ENCODE measurements at regions not wholly inside any gene's neighbourhood (a gene's known extent, or its start where the extent isn't known, plus 50 kb on each side); places are given as distances from the start of the nearest gene placed in this dataset.
"Not testable (repeated sequence)": the region's sequence is repeated elsewhere in the genome, so short reads cannot be mapped to it uniquely, and the experiment has no call there.

GRCh38 chr4:8732681-8733243 is 138.9 kb downstream of the HMX1 start:
- DNase-seq: no peak

GRCh38 chr4:8732092-8732491 is 139.5 kb downstream of the CPZ start:
- no peak for DNase-seq

DNA sequence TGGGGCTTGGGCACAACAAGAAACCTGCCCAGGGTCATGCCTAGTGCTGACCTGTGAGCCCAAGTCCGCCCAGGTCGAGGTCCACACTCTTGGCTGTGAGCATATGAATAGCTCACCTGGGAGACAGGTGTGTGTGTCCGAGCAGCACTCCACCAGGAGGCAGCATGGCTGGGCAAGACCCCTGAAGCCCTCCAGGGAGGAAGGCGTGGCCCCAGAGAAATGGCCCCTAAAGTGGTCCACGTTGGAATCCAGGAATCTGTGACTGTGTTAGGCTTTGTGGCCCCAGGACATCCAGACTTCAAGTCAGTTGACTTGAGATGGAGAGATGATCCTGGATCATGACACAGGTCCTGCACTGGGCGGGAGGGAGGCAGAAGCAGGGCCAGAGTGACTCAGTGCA is 138.8 kb downstream of the CPZ start:
- no peak for DNase-seq

GRCh38 chr4:8730681-8731080 is 138.1 kb downstream of the CPZ start:
- no peak for DNase-seq

DNA sequence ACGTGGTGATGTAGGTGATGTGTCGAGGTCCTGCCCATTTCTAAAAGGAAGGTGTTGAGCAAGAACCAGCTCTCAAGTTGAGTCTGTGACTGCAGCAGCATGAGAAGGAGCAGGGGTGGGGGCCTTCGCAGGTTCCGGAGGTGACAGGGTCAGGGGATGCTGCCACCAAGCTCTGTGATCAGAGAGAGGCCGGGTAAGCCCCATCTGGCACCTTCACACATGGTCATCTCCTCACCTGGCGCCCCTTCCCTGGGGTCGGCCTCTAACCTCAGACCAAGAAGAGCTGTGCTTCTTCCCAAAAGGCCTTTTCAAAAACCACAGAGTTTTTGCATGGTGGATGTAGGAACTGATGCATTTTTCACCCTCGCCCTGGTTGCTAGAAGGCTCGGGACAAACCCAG is 137.6 kb downstream of the CPZ start:
- no peak for DNase-seq

DNA sequence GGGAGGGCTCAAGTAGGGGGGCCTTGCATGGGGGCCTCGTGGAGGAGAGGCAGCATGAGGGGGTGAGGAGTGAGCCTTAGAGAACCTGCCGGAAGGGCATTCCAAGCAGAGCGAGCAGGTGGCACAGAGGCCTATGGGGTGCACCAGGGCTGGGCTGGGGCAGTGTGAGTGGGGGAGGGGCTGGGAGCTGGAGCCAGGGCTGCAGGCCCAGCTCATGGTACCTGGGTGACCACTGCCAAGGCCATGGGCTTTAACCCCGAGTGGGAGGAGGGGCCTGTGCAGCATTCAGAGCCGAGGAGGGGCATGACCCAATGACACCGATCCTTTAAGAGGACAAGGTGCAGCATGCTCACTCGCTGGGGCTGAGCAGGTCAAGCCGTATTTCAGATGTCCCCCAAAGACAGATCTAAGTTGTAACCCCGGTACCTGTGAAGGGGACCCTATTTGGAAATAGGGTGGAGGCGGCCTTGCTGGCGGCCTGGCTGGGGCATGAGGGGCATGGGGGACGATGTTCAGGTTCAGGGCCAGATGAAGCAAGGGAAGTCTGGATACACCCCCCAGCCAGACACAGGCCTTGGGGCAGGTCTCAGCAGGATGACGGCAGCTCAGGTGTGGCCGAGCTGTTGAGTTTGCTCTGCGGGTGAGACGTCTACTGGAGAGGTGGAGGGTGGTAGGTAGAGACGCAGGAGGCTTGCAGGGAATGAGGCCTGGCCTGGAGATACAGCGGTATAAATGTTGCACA is 137.0 kb downstream of the CPZ start:
- no peak for DNase-seq

- DNase-seq: no peak
These were observed 136.2 kb downstream of the CPZ start for GRCh38 chr4:8728536-8729407.

GRCh38 chr4:8727546-8728510 is 135.3 kb downstream of the CPZ start:
- DNase-seq: no peak

- DNase-seq: no peak
These were observed 134.6 kb downstream of the CPZ start for GRCh38 chr4:8727131-8727530.

DNA sequence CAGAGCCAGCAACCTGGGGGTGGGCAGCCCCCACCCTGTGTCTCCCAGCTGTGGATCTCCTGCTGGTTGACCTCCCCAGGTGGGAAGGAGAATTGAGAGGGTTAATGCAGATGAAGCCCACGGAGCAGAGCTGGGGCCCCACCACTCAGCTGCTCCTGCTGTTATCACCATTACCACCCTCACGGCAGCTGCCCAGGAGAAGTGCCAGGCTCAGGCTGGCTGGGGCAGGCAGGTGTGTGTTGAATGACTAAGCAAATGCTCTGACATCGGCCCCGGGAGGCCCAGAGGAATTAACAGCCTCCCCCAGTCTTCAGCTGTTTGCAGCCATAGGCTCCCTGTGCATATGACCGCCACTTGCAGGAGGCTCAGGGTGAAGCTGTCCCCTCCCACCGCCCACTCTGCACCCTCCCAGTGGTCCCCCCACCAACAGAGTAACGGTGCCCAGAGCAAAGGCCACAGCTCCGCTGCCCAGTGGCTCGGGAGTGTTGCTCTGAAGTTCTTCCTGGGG is 133.8 kb downstream of the CPZ start:
- DNase-seq: no peak

DNA sequence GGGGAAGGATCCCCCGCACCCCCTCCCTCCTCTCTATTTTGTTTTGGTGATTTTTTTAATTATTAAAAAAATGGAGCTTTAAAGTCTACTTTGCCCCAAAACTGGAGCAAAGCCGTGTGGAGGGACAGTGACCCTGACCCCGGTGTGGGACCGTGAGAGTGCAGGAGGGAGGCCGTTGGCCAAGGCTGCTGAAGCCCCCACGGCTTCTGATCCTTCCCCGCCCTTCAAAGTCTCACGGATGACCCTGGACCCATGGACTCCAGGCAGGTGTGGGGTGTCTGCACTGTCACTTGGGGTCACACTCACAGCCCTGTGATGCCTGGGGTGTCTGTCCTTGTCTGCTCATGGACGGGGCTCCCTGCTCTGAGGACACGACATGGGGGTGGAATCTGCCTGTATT is 133.3 kb downstream of the CPZ start:
- no peak for DNase-seq

DNA sequence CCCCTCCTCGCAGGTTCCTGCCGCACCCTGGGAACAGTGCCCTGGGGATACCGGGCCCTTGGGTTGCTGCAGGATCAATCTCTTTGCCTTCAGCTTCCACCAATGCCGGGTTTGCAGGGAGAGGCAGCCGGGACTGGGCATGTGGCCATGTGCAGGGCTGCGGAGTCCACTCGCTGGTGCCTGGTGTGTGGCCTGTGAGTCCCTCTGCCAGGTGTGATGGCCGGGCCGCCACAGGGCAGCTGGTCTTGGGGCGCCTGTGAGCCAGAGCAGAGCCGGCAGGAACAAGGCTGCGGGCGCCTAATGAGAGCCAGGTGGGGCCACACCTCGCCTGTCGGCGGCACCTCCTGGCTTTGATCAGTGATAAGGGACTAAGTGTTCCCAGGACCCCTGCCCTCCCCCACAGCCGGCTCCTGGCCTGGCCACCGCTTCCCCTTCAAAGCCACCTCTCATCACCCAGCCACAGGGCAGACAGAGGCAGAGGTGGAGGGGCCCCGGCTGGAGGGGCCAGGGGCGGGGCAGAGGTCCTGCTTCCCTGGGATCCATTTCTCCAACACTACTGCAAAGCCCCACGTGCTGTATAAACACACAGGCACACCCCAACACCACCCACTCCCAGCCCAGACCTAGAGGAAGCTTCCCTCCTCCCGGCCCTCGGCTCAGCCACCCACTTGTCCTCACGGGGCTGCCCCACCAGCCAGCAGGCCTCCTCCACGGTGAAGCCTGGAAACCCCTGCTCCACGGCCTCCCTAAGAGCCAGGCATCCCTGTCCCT is 132.7 kb downstream of the CPZ start:
- no peak for DNase-seq

- no peak for DNase-seq
These were observed 132.0 kb downstream of the CPZ start for GRCh38 chr4:8724436-8725070.

- no peak for DNase-seq
These were observed 130.8 kb downstream of the CPZ start for GRCh38 chr4:8723222-8723980.

- DNase-seq: no peak
These were observed 130.0 kb downstream of the CPZ start for GRCh38 chr4:8722556-8722955.

DNA sequence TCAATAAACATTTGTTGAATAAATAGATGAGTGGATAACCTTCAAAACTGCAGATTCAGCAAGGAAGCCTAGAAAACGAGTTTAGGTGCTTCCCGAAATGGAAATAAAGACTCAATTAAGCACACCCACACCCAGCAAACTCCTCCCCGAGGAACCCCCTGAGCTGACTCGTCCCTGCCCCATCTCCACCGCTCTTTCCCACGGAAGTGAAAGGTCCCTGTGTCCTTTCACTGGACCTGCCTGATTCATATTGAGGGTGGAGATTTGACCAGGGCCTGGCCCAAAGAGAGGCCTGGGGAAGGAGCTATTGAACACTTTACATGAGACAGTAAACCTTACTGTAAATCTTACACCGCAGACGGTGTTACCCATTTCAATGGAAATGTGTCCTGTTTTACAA is 129.1 kb downstream of the CPZ start:
- no peak for DNase-seq

- DNase-seq: no peak
These were observed 126.9 kb downstream of the CPZ start for GRCh38 chr4:8719421-8719820.

DNA sequence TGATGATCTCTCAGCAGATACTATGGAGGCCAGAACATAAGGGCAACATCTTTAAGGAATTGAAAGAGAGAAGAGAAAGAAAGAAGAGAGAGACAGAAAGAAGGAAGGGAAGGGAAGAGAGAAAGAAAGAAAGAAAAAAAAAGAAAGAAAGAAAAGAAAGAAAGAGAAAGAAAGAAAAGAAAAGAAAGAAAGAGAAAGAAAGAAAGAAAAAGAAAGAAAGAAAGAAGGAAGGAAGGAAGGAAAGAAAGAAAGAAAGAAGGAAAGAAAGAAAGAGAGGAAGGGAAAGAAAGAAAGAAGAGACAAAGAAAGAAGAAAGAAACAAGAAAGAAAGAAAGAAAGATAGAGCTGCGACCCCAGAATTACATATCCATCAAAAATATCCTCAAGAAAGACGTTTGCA is 124.9 kb downstream of the CPZ start:
- DNase-seq: not testable (repeated sequence)

DNA sequence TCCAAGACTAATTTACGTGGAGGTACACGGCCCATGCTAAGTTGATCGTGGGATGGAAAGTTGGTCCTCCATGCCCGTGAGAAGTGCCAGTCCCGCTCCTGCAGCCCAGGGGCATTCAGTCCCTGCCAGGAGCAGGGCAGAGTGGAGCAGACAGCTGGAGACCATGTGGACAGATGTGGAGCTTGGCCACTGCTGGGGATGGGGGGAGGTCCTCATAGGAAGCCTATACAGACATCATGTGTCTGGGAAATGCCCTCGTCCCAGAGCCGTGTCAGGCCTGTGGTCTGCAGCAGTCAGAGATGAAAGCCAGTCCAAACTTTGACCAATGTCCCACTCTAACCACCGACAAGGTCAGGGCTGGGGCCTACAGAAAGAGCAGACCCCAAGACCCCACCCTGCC is 118.4 kb downstream of the CPZ start:
- DNase-seq: no peak

GRCh38 chr4:8710416-8710815 is 117.9 kb downstream of the CPZ start:
- DNase-seq: no peak
